ENCODE measurements at regions not wholly inside any gene's neighbourhood (a gene's known extent, or its start where the extent isn't known, plus 50 kb on each side); places are given as distances from the start of the nearest gene placed in this dataset.

- peaks cover 4% of the 10 kb centered on the region for H3K27me3 Mint-ChIP-seq
- Histone ChIP-seq H3K27ac (ENCODE audit: low read depth in 1 of 2, low read length in 2 of 2) (no peak overlapping the region), H3K36me3 (ENCODE audit: insufficient read depth, low read length) (no peaks in the 10 kb centered on the region), H3K4me1 (ENCODE audit: insufficient read depth, low read length) (no peaks in the 10 kb centered on the region), H3K27me3 (ENCODE audit: control insufficient read depth in 1 of 2, insufficient read depth in 2 of 2, low read length in 2 of 2) (no peaks in the 10 kb centered on the region), H3K4me3 (ENCODE audit: low read length) (no peak overlapping the region), H3K9me3 (ENCODE audit: control insufficient read depth in 1 of 2, insufficient read depth in 1 of 2, low read length in 2 of 2) (no peaks in the 10 kb centered on the region)
- H3K4me3 Mint-ChIP-seq: no peak overlapping the region
- DNase-seq (no peak), ATAC-seq (ENCODE audit: poor library complexity) (no peak)
- no peaks in the 10 kb centered on the region for H3K4me1 Mint-ChIP-seq (ENCODE audit: low read depth)
- intact Hi-C loops (cut with DNase I, micrococcal nuclease): loop anchor here (1.0 to 10.0 kb wide), 10 partner anchors 33 to 1066 kb away; partner anchors contain the start of gene THSD7A (in 1 of the 2)
- no peak for TF ChIP-seq CTCF (IDR thresholded peaks at IDR 0.05)
- no peaks in the 10 kb centered on the region for H3K9me3 Mint-ChIP-seq
- H3K27ac Mint-ChIP-seq: no peak overlapping the region
- ChIA-PET POLR2A (interaction anchor here (1.6 kb wide), 1 partner anchor 32 kb away, joined by 5 read pairs; no protein-coding TSS in a partner anchor), CTCF (no interaction called here)
- no peaks in the 10 kb centered on the region for H3K36me3 Mint-ChIP-seq (ENCODE audit: low read depth)
These were observed 79.6 kb upstream of the SCIN start for GRCh38 chr7:12490940-12491339.

GRCh38 chr7:12491526-12491925, 79.0 kb upstream of the SCIN start:
- intact Hi-C loops (cut with DNase I, micrococcal nuclease): loop anchor here (2.0 to 10.0 kb wide), 7 partner anchors 34 to 1067 kb away; partner anchors contain the start of gene THSD7A (in 1 of the 2)
- H3K4me1 Mint-ChIP-seq (ENCODE audit: low read depth): no peaks in the 10 kb centered on the region
- no peaks in the 10 kb centered on the region for H3K36me3 Mint-ChIP-seq (ENCODE audit: low read depth)
- no peaks in the 10 kb centered on the region for H3K9me3 Mint-ChIP-seq
- no peak for DNase-seq
- H3K4me1 ChIP-seq (ENCODE audit: insufficient read depth, low read length): no peaks in the 10 kb centered on the region
- ChIA-PET CTCF (no interaction called here), POLR2A (no interaction called here)
- H3K4me3 ChIP-seq (ENCODE audit: low read length): no peak overlapping the region
- no peak overlapping the region for H3K27ac Mint-ChIP-seq
- no peaks in the 10 kb centered on the region for H3K9me3 ChIP-seq (ENCODE audit: control insufficient read depth in 1 of 2, insufficient read depth in 1 of 2, low read length in 2 of 2)
- no peaks in the 10 kb centered on the region for H3K27me3 ChIP-seq (ENCODE audit: control insufficient read depth in 1 of 2, insufficient read depth in 2 of 2, low read length in 2 of 2)
- no peaks in the 10 kb centered on the region for H3K36me3 ChIP-seq (ENCODE audit: insufficient read depth, low read length)
- H3K27ac ChIP-seq (ENCODE audit: low read depth in 1 of 2, low read length in 2 of 2): no peak overlapping the region
- H3K27me3 Mint-ChIP-seq: peaks cover 4% of the 10 kb centered on the region
- TF ChIP-seq CTCF (IDR thresholded peaks at IDR 0.05): no peak
- no peak overlapping the region for H3K4me3 Mint-ChIP-seq
- no peak for ATAC-seq (ENCODE audit: poor library complexity)

- H3K36me3 Mint-ChIP-seq (ENCODE audit: low read depth): no peaks in the 10 kb centered on the region
- POLR2A ChIA-PET: no interaction called here
- no peaks in the 10 kb centered on the region for H3K4me1 Mint-ChIP-seq (ENCODE audit: low read depth)
- Histone ChIP-seq H3K27ac (ENCODE audit: low read depth in 1 of 2, low read length in 2 of 2) (no peak overlapping the region), H3K36me3 (ENCODE audit: insufficient read depth, low read length) (no peaks in the 10 kb centered on the region), H3K4me1 (ENCODE audit: insufficient read depth, low read length) (no peaks in the 10 kb centered on the region), H3K4me3 (ENCODE audit: low read length) (no peak overlapping the region), H3K27me3 (ENCODE audit: control insufficient read depth in 1 of 2, insufficient read depth in 2 of 2, low read length in 2 of 2) (no peaks in the 10 kb centered on the region), H3K9me3 (ENCODE audit: control insufficient read depth in 1 of 2, insufficient read depth in 1 of 2, low read length in 2 of 2) (no peaks in the 10 kb centered on the region)
- no peak for TF ChIP-seq CTCF (IDR thresholded peaks at IDR 0.05)
- CTCF ChIA-PET: no interaction called here
- no peak overlapping the region for H3K27ac Mint-ChIP-seq
- no peak overlapping the region for H3K4me3 Mint-ChIP-seq
- no peaks in the 10 kb centered on the region for H3K9me3 Mint-ChIP-seq
- DNase-seq (no peak), ATAC-seq (ENCODE audit: poor library complexity) (no peak)
- peaks cover 9% of the 10 kb centered on the region for H3K27me3 Mint-ChIP-seq
- intact Hi-C loops (cut with DNase I, micrococcal nuclease): loop anchor here (5.0 to 10.0 kb wide), 6 partner anchors 36 to 1069 kb away; partner anchors contain the start of gene THSD7A (in 1 of the 2)
These were observed 77.1 kb upstream of the SCIN start for GRCh38 chr7:12493407-12493806.
